Glomerular visceral epithelial cell (primary cell): ENCODE measurements at regions not wholly inside any gene's neighbourhood (a gene's known extent, or its start where the extent isn't known, plus 50 kb on each side); places are given as distances from the start of the nearest gene placed in this dataset.
"Not testable (repeated sequence)": the region's sequence is repeated elsewhere in the genome, so short reads cannot be mapped to it uniquely, and the experiment has no call there.

ENCODE experiments used
- DNase-seq: peaks from one replicate; pipeline ENCODE4 v3.0.0-alpha.2; 2016; ENCODE audit errors: extremely low spot score

DNA sequence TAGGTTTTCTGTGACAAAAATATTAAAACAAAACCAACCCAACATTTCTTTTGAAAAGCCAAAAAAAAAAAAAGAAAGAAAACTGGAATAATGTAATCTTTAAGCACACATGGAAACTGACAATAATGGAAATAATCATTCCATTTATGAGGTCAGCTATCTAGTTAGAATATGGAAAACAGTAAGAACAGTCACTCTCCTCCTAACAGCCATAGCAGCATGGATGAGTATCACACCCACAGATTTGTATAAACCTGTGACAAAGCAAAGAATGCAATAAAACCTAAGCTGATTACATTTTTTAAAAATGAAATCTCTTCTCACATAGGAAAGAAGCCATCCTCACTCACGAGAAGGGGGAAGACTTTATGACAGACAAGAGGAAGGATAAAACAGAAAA, 437.8 kb downstream of the NYAP2 start:
- no peak for DNase-seq

DNA sequence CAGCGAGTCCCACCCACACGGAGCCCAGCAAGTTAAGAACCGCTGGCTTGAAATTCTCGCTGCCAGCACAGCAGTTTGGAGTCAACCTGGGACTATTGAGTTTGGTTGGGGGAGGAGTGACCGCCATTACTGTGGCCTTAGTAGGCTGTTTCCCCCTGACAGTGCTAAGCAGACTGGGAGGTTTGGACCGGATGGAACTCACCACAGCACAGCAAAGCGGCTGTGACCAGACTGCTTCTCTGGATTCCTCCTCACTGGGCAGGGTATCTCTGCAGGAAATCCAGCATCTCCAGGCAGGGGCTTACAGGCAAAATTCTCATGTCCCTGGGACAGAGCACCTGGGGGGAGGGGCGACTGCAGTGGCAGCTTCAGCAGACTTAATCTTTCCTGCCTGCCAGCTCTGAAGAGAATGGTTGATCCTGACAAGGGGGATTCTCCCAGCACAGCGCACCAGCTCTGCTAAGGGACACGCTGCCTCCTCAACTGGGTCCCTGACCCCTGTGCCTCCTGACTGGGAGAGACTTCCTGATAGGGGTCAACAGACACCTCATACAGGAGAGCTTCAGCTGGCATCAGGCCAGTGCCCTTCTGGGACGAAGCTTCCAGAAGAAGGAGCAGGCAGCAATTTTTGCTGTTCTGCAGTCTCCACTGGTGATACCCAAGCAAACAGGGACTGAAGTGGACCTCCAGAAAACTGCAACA, 425.4 kb downstream of the NYAP2 start:
- no peak for DNase-seq

DNA sequence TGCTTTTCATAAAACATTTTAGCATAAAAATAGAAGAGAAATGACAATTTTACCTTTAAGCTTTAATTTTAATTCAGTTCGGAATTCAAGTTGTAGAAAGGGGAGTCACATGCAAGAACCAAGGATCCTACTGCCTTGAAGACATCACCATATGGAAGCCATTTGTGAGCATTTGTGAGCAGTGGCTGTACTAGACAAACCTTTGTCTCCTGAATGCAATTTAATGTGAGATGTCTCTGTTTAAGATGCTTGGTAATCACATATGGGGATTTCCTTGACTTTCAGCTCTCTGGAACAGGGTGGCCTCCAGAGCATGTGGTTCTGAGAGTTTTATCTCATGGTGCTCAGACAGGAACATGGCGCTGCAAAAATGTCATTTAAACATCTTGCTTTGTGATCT, 421.8 kb downstream of the NYAP2 start:
- DNase-seq, result no peak

DNA sequence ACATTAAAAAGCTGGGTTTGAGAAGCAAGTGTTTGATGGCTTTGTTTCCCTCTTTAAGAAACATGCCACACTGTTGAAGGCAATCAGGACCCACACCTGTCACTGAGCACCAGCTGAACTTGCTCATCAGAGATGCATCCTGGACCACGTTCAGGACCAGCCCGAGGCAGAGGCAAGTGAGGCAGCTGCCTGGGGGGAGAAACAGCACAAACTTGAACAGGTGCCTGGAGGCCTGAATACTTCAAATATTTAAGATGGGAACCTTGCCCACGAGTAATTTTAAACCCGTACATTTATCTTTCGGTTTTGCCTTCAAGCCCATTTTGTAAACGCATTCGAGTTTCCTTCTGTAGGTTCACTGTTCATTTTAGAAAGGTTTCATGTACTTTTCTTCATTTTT, 421.3 kb downstream of the NYAP2 start:
- DNase-seq, result no peak

DNA sequence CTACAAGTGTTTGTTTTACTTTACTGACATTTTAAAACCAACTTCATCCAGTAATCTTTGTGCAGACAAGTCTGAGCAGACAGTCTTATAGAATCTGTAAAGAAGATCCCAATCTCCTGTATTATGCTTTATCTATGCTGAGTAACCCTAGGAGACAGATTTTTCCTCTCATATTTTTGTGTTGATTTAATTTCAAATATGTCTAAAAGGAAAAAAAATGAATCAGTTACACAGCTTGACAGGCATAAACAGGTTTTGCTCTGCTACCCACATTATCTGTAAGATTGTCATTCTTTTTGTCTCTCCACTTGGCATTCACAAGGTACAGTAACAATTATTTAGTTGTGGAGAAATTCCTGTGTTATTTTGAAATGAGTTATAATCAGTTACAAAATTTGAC, 415.0 kb downstream of the NYAP2 start:
- DNase-seq, result no peak

DNA sequence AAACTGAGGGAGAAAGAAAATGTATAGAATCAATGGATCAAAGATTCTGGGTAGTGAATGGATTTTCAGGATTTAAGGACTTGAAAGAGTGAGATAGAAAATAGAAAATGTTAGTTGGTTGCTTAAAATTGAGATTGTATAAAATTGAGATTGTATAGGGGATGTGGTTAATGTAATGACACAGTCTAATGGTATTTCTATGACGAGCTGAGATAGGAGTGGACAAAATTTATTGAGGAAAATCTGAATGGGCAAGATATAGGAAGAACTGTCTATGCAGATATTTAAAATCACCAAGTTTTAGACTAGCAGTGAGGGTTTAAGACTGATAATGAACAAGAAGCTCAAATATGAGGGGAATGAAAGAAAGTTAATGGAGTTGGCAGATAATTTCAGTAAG, 406.6 kb downstream of the NYAP2 start:
- DNase-seq, result no peak

DNA sequence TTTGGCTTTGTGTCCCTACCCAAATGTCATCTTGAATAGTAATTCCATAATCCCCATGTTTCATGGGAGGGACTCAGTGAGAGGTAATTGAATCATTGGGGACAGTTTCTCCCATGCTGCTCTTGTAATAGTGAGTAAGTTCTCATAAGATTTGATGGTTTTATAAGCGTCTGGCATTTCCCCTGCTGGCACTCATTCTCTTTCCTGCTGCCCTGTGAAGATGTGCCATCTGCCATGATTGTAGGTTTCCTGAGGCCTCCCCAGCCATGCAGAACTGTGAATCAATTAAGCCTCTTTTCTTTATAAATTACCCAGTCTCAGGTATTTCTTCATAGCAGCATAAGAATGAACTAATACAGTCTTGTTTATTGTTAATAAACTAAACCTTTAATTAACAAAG, 402.6 kb downstream of the NYAP2 start:
- not testable (repeated sequence) for DNase-seq

DNA sequence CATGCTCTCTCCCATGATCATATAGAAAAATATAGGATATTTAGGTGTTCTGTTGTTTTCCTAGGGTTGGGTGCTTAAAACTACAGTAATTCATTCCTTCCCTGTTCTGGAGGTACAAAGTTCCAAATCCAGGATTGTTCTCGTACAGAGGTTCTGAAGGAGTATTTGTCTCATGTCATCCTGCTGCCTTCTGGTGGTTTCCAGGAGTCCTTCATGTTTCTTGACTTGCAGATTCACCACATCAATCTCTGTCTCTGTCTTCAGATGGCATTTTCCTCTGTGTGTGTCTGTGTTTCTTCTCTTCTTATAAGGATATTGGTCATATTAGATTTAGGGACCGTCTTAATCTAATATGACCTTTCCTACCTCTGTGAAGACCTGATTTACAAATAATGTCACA, 397.9 kb downstream of the NYAP2 start:
- no peak for DNase-seq

DNA sequence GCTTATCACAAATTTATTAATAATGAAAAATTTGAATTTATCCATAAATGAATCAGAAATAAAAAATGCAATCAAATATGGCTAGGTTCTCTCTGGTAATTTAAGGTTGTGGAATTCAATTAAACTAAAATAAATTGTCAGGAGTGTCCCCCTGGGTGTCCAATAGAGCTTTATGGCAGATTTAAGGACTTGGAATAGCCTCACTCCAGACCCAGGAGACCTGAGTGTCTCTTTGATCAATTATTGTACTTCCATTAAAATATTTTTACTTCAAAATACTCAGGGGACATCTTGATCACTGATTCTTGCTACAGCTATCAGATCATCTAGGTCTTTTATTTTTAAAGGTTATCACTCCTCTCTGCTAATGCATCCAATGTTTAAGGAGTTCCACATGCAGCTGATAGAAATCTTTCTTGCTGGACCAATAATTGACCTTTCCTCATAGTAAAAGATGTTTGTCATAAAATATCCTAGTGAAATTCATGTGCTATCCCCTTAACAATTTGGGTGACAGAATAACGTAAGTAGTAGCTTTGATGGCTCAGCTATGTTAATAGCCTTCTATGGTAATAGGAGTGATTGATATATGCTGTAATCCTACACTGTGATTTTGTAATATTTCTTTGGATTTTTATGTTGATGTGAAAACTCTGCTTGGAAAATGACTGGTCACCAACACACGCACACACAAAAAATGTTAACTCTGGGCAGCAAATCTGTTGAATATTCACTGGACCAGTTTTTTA, 395.3 kb downstream of the NYAP2 start:
- DNase-seq, result no peak

DNA sequence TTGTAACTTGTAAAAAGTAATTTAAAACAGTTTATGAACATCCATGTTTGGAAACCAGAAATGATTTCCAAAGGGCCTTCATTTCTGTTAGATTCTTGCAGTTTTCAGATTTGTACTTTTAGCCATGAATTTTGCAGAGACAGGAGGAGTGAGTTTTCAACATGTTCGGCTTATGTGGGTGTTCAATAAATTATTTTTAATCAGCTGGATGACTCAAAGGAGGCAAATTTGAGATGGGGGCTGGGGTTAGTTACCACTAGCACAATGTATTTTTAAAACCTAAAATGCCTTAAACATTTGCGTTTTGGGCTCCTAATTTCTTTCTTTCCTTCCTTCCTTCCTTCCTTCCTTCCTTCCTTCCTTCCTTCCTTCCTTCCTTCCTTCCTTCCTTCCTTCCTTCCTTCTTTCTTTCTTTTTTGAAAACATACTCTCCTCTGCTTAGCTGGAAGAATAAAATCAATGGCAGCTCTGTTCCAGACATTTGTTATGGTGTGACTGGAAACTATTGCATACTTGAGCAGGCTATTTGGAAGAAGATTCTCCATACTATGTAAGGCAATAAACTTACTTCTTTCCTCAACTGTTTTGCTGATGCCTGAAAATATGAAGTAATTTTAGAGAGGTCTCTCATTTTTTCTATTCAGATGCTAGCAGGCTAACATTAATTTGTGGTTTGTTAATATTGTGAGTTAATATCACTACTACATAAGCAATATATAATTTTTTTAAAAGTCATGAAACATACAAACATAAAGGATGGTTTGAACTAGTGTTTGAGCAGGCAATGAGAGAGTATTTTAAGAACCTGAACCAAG, 394.4 kb downstream of the NYAP2 start:
- no peak for DNase-seq

DNA sequence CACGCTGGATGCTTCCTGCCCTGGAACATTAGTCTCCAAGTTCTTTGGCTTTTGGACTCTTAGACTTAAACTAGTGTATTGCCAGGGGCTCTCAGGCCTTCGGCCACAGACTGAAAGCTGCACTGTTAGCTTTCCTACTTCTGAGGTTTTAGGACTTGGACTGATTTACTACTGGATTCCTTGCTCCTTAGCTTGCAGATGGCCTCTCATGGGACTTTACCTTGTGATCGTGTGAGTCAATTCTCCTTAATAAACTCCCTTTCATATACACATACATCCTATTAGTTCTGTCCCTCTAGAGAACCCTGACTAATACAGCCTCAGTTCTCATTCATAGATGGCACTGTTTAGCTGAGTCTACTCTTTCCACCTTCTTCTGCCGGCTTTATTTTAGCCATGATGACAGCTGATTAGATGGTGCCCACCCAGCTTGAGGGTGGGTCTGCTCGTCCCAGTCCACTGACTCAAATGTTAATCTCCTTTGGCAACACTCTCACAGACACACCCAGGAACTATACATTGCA, 389.1 kb downstream of the NYAP2 start:
- no peak for DNase-seq

DNA sequence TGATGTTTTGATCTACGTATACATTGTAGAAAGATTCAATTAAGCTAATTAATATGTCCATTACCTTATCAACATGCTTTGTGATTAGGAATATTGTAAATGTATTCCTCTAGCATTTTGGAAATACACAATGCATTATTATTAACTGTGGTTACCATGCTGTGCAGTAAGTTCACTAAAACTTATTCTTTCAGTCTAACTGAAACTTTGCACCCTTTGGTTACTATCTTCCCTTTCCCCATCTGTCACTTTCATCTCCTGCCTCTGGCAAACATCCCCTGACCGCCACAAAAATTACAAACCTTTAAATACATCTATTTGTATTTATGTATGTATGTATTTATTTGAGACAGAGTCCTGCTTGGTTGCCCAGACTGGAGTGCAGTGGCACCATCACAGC, 388.0 kb downstream of the NYAP2 start:
- DNase-seq, result no peak

DNA sequence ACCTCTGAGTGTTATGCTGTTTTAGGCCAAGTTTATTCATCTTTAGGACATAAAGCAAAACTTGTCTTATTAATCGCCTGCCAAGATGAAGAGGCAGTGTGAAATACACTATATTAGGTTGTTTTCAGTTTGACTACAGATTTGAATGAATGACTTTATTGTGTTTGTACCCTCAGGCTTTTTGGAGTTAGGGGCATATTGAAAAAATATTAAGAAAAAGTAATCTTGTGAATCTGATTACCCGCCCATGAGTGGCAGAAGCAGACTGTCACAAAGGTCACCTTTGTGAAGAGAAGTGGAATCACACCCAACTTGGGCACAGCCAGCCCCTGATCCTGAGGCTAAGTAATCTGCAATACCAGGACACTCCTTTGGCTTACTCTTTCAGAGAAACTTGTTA, 382.5 kb downstream of the NYAP2 start:
- no peak for DNase-seq

DNA sequence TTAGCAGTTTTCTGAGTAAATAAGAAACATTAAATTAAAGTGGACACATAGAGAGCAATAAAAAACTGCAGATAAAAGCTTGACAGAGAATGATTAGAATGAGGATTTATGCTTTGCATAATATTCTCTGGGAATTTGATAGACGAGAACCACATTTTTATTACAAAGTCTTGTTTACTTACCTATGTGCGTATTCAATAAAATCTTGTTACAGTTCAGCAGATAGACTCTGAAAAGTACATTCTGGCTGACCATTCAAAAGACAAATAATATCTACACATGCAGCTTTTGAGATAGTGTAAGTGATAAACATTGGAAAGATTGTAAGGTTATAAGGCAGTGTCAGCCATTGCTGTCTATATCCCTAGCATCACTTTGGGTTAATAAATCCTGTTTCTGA, 381.6 kb downstream of the NYAP2 start:
- DNase-seq, result no peak

DNA sequence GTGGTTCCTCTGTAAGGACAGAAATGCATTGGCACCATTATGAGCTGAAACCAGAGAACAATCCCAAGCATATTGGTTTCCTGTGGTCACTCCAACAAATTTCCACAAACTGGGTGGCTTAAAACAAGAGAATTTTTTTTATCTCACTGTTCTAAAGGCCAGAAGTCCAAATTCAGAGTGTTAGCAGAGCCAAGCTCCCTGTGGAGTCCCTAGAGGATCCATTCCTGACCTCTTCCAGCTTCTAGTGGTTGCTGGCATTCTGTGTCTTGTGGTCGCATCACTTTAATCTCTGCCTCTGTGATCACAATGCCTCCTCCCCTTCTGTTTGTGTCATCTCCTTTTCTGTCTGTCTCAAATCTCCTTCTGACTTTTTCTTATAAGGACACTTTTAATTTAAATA, 380.3 kb downstream of the NYAP2 start:
- no peak for DNase-seq

DNA sequence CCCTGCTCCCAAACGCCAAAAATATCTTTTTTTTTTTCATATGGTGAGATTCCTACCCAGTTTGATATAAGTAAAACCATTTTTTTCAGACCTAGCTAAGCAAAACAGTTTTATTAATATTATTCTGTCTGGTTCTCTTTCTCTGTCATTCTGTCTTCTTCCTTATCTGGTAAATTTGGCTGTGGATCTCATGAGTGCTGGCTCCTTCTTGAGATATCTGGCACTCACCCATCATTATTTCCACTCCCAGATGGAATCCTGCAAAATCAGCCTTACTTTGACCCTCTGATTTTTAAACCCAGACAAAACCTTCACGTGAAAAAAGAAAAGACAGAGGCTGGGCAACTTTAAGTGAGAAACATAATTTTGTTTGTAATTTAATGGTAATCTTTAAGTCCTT, 373.6 kb downstream of the NYAP2 start:
- no peak for DNase-seq

DNA sequence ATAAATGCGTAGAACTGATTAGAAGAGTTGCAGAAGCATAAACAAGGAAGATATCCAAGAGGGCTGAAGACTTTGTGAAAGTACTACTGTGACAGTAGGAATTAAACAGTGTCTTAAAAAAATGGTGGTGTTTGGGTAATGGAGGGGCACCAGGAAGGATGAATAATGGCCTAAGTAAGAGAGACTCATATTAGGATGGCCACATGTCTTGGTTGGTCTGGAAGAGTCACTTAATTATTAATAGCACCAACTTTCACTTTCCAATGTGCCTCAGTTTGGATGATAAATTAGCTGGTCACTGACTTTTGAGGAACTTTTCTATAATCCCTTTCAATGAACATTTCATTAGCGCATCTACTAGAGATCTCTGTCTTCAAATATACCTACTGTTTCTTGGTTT, 372.2 kb downstream of the NYAP2 start:
- no peak for DNase-seq

DNA sequence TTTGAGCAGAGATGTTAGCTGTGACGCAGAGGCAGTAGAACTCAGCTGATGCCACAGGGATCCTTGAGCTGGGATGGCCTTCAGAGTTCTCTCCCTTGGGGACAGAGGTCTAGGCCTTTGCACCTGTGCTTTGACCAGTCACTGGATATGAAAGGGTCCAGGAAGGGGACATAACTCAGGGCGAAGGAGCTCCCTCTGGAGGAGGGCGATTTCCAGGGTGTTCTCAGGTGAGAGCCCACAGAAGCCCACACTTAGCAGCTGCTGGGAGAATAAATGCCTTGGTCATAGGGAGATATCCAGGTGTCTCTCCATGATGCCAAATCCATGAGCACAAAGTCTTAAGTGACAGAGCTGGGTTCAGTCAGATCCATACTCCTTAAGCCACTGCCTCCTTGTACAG, 369.2 kb downstream of the NYAP2 start:
- DNase-seq, result no peak

DNA sequence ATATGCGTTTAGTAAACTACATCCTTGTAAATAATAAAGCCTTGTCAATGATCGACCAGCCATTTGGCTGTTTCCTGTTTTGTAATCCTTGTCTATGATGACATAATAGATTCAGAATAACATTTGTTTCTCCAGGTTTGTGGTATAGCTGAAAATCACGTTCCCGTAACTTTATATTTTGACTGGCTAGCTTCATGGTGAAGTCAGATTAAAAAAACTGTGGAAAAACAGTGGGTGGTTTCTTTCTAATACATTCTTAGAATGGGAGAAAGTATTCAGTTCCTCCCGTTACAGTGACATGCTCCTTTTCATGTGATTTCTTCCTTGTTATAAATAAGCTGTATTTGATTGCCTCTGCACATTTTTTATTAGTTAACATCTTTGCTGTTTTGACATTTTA, 366.9 kb downstream of the NYAP2 start:
- no peak for DNase-seq

DNA sequence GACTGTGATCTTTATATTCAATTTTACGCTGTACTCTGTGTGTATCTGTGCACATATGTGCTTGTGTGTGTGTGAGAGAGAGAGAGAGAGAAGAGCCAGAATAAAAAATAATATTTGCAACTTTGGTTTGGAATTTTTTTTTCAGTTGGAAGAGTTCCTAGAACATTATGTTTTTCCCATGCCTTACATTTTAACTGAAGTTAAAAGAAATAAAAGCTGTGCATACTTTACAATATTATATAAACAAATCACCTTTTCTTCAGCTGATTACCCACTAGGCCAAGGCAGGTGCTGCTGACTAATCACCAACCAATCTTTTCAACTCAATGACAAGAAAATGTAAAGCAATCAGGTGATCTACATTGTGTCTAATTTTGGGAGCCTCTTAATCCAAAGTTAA, 366.3 kb downstream of the NYAP2 start:
- DNase-seq, result no peak

DNA sequence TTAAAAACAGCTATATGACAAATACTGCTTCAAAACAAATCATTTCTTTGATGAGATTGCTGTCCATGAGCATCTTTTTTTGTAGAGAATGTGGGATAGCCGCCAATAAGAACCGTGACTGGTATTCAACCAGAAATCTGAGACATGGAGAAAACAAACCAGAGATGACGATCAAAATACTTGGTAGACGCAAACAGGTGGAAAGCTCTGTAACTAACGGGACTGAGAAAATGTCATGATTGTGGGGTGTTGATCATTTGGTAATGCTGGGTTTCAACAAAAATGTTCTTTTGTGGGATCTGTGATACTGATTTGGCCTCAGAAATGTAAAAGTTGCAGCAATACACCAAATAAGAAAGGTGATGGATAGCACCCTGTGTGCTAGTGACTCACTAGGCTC, 364.8 kb downstream of the NYAP2 start:
- DNase-seq, result no peak

DNA sequence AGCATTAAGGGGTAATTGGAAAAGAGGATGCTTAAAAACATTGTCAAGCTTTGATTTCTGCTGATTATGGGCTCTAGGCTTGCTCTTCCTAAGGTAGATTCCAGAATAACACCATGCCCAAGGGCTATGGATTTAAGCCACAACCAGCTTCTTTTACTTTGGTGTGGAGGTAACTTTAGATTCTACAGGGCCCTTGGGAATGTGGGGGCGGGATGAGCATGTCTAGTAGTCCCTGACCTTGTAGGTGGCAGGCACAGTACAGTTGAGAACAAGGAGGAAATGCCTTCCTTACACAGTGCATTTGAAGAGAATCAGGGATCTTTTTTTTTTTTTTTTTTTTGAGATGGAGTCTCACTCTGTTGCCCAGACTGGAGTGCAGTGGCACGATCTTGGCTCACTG, 364.2 kb downstream of the NYAP2 start:
- no peak for DNase-seq

DNA sequence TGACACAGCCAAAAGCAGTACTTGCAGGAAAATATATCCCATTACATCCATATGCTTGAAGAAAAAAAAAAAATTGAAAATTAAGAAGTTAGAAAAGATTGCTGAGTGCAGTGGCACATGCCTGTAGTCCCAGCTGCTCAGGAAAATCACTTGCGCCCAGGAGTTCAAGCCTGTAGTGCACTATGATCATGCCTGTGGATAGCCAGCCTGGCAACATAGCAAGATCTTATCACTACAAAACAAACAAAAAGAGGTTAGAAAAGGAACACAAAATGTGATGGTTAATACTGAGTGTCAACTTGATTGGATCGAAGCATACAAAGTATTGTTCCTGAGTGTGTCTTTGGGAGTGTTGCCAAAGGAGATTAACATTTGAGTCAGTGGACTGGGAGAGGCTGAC, 361.9 kb downstream of the NYAP2 start:
- no peak for DNase-seq
